IMR-90 (cell line): ENCODE measurements at regions not wholly inside any gene's neighbourhood (a gene's known extent, or its start where the extent isn't known, plus 50 kb on each side); places are given as distances from the start of the nearest gene placed in this dataset.
"Not testable (repeated sequence)": the region's sequence is repeated elsewhere in the genome, so short reads cannot be mapped to it uniquely, and the experiment has no call there.

Experiments used
- ATAC-seq: fragments of 200-7000 bp; cut with Tn5 transposase; 2 replicates; pipeline ENCODE4 v1.9.1; 2020; ENCODE audit warnings: low read depth, mild to moderate bottlenecking, moderate library complexity
- BruUV-seq: library from RNA; stranded (reverse); fragments of 400-500 nt; replicated peaks from 2 replicates; lab custom pipeline; 2021; lab: Mats Ljungman, UMichigan
- CTCF ChIA-PET: fragments of 300-600 bp; formaldehyde crosslinking; extraction: SDS; loops from one replicate; lab custom pipeline; 2021; ENCODE audit warnings: antibody characterized with exemption; lab: Yijun Ruan, JAX
- POLR2A ChIA-PET: fragments of 300-600 bp; sonication (Branson Sonifier 250); formaldehyde crosslinking; loops from one replicate; lab custom pipeline; 2022; ENCODE audit warnings: antibody characterized with exemption; ENCODE audit not compliant: unreplicated experiment; lab: Charles Lee
- DNase-seq: peaks from one replicate; pipeline ENCODE4 v3.0.0; 2013
- H2AFZ ChIP-seq: replicated peaks from 2 replicates; pipeline ENCODE3; 2013; ENCODE audit warnings: low read length, mild to moderate bottlenecking; ENCODE audit not compliant: poor library complexity
- H2AK5ac ChIP-seq: 2 replicates; pipeline ENCODE4 v1.6.1; 2013; ENCODE audit warnings: low read depth, low read length, inconsistent platforms
- H2AK9ac ChIP-seq: replicated peaks from 2 replicates; pipeline ENCODE3; 2013; ENCODE audit warnings: mild to moderate bottlenecking, low read depth, low read length, moderate library complexity; ENCODE audit not compliant: poor library complexity
- H2BK120ac ChIP-seq: 2 replicates; pipeline ENCODE4 v1.6.1; 2013; ENCODE audit warnings: low read depth, low read length, inconsistent platforms
- H2BK15ac ChIP-seq: 3 replicates; pipeline ENCODE4 v1.6.1; 2013; ENCODE audit warnings: low read depth, low read length, inconsistent platforms
- H2BK20ac ChIP-seq: 2 replicates; pipeline ENCODE4 v1.6.1; 2013; ENCODE audit warnings: low read depth, mild to moderate bottlenecking, inconsistent platforms, low read length, moderate library complexity
- H2BK5ac ChIP-seq: 2 replicates; pipeline ENCODE4 v1.6.1; 2013; ENCODE audit warnings: mild to moderate bottlenecking, low read depth, low read length, inconsistent platforms; ENCODE audit not compliant: poor library complexity, severe bottlenecking
- H3K14ac ChIP-seq: replicated peaks from 2 replicates; pipeline ENCODE4 v1.6.1; 2013; ENCODE audit warnings: low read depth, low read length, inconsistent platforms
- H3K18ac ChIP-seq: 2 replicates; pipeline ENCODE4 v1.6.1; 2013; ENCODE audit warnings: low read depth, low read length, control low read depth
- H3K23ac ChIP-seq: 2 replicates; pipeline ENCODE4 v1.6.1; 2013; ENCODE audit warnings: low read depth, low read length, inconsistent platforms
- H3K27ac ChIP-seq: 2 replicates; pipeline ENCODE4 v1.5.1; 2013; ENCODE audit warnings: mild to moderate bottlenecking, control low read depth, low read length; ENCODE audit not compliant: insufficient read depth
- H3K27me3 ChIP-seq: 2 replicates; pipeline ENCODE4 v1.6.1; 2013; ENCODE audit warnings: low read length; ENCODE audit not compliant: control insufficient read depth, insufficient read depth
- H3K36me3 ChIP-seq: 2 replicates; pipeline ENCODE4 v1.6.1; 2013; ENCODE audit warnings: low read length, mixed read lengths; ENCODE audit not compliant: control insufficient read depth, insufficient read depth
- H3K4ac ChIP-seq: 2 replicates; pipeline ENCODE4 v1.6.1; 2013; ENCODE audit warnings: low read depth, low read length, inconsistent platforms
- H3K4me1 ChIP-seq: 2 replicates; pipeline ENCODE4 v1.6.1; 2013; ENCODE audit warnings: low read length, mixed read lengths; ENCODE audit not compliant: control insufficient read depth, insufficient read depth
- H3K4me2 ChIP-seq: 2 replicates; pipeline ENCODE4 v1.6.1; 2013; ENCODE audit warnings: low read depth, mild to moderate bottlenecking, control low read depth, low read length, moderate library complexity
- H3K4me3 ChIP-seq: 2 replicates; pipeline ENCODE4 v1.5.1; 2013; ENCODE audit warnings: low read depth, mild to moderate bottlenecking, control low read depth, low read length, moderate library complexity; ENCODE audit not compliant: insufficient read depth
- H3K56ac ChIP-seq: 2 replicates; pipeline ENCODE4 v1.6.1; 2013; ENCODE audit warnings: low read length, inconsistent platforms; ENCODE audit not compliant: insufficient read depth; ENCODE audit errors: extremely low read depth
- H3K79me1 ChIP-seq, 2 experiments: 2 replicates each; pipeline ENCODE4 v1.6.1; 2013; ENCODE audit warnings: low read length in 2 of 2, inconsistent platforms in 1 of 2, low read depth in 1 of 2
- H3K9ac ChIP-seq: 2 replicates; pipeline ENCODE4 v1.6.1; 2013; ENCODE audit warnings: low read depth, low read length, control low read depth
- H3K9me1 ChIP-seq: 2 replicates; pipeline ENCODE4 v1.6.1; 2013; ENCODE audit warnings: low read length, inconsistent platforms; ENCODE audit not compliant: insufficient read depth
- H3K9me3 ChIP-seq: 2 replicates; pipeline ENCODE4 v1.6.1; 2013; ENCODE audit warnings: low read length; ENCODE audit not compliant: control insufficient read depth, insufficient read depth
- H4K20me1 ChIP-seq: 2 replicates; pipeline ENCODE4 v1.6.1; 2013; ENCODE audit warnings: low read length, inconsistent platforms; ENCODE audit not compliant: insufficient read depth
- H4K5ac ChIP-seq: 2 replicates; pipeline ENCODE4 v1.6.1; 2013; ENCODE audit warnings: mild to moderate bottlenecking, low read depth, low read length, control low read depth
- H4K8ac ChIP-seq, 2 experiments: 2 replicates each; pipeline ENCODE4 v1.6.1; 2013; ENCODE audit warnings: low read depth in 2 of 2, low read length in 2 of 2, control low read depth in 1 of 2, inconsistent platforms in 1 of 2
- H4K91ac ChIP-seq: 2 replicates; pipeline ENCODE4 v1.6.1; 2013; ENCODE audit warnings: low read depth, low read length, inconsistent platforms; ENCODE audit not compliant: insufficient read depth
- WGBS, 2 experiments: methylation state at CpG; one replicate each; pipeline versions ENCODE4 v1.1.5 to v1.1.7; 2013; ENCODE audit warnings: missing lambda C conversion rate in 2 of 2; ENCODE audit not compliant: insufficient read length in 1 of 2; ENCODE audit errors: extremely low coverage in 2 of 2; 5-methylcytosine and 5-hydroxymethylcytosine counted together
- dilution Hi-C: fragments of 300-500 bp; cut with HindIII; formaldehyde crosslinking; loops from one replicate; pipeline ENCODE4 v1.14.3; 2018; ENCODE audit warnings: low sequenced_read_pairs; ENCODE audit not compliant: unreplicated experiment
- in situ Hi-C: fragments of 300-500 bp; cut with MboI; formaldehyde crosslinking; loops from 3 replicates; pipeline ENCODE4 v1.14.3; 2019; ENCODE audit warnings: low sequenced_read_pairs, inconsistent platforms, mixed read lengths
- intact Hi-C: fragments of 100-400 bp; cut with micrococcal nuclease; formaldehyde crosslinking; loops from 2 replicates; pipeline ENCODE4 v1.10.0; 2022

GRCh38 chr7:149960863-149961262 is 87.1 kb downstream of the ATP6V0E2 start:
- H2AK5ac ChIP-seq, H2AFZ ChIP-seq, DNase-seq, H3K23ac ChIP-seq, H2BK15ac ChIP-seq, H3K9ac ChIP-seq, H4K20me1 ChIP-seq, H3K4ac ChIP-seq, H3K14ac ChIP-seq, POLR2A ChIA-PET, H2AK9ac ChIP-seq, BruUV-seq, H3K79me1 ChIP-seq, H3K18ac ChIP-seq, H3K4me1 ChIP-seq, H3K4me3 ChIP-seq, CTCF ChIA-PET, H3K27me3 ChIP-seq, H3K4me2 ChIP-seq, H3K27ac ChIP-seq, H4K5ac ChIP-seq, H3K9me1 ChIP-seq, in situ Hi-C loops, H3K56ac ChIP-seq, H4K91ac ChIP-seq, dilution Hi-C loops, H3K9me3 ChIP-seq, H3K36me3 ChIP-seq, intact Hi-C loops, H2BK5ac ChIP-seq, H4K8ac ChIP-seq, H2BK120ac ChIP-seq, H2BK20ac ChIP-seq, ATAC-seq: not testable (repeated sequence)

- H3K14ac ChIP-seq, H3K27ac ChIP-seq, POLR2A ChIA-PET, H4K5ac ChIP-seq, DNase-seq, intact Hi-C loops, H2BK15ac ChIP-seq, H3K56ac ChIP-seq, H3K23ac ChIP-seq, H2AK9ac ChIP-seq, H2AK5ac ChIP-seq, H3K79me1 ChIP-seq, in situ Hi-C loops, H3K4me2 ChIP-seq, H3K36me3 ChIP-seq, BruUV-seq, H3K9me3 ChIP-seq, CTCF ChIA-PET, H3K4me3 ChIP-seq, H2AFZ ChIP-seq, ATAC-seq, H3K9me1 ChIP-seq, H4K91ac ChIP-seq, H4K20me1 ChIP-seq, H3K9ac ChIP-seq, H4K8ac ChIP-seq, dilution Hi-C loops, H2BK5ac ChIP-seq, H2BK120ac ChIP-seq, H3K18ac ChIP-seq, H3K4me1 ChIP-seq, H2BK20ac ChIP-seq, H3K27me3 ChIP-seq, H3K4ac ChIP-seq: not testable (repeated sequence)
- no CpG with 5 or more reads among the region's 2 CpGs for WGBS, 2 experiments
Measured at GRCh38 chr7:149961878-149962277, 88.1 kb downstream of the ATP6V0E2 start.
